ENCODE measurements at regions not wholly inside any gene's neighbourhood (a gene's known extent, or its start where the extent isn't known, plus 50 kb on each side); places are given as distances from the start of the nearest gene placed in this dataset.

GRCh38 chr6:142627474-142627873, 317.5 kb downstream of the HIVEP2 start (continued):
- TF ChIP-seq CEBPZ (IDR thresholded peaks at IDR 0.05; ENCODE audit: low read depth, low read length) (no peak), JUNB (IDR thresholded peaks at IDR 0.05) (no peak), NR2C2 (IDR thresholded peaks at IDR 0.05; ENCODE audit: borderline replicate concordance, control insufficient read depth, insufficient read length, low read depth) (no peak), CEBPB (IDR thresholded peaks at IDR 0.05; ENCODE audit: borderline replicate concordance in 1 of 2, low read depth in 2 of 2, low read length in 2 of 2) (no peak), USF2 (IDR thresholded peaks at IDR 0.05; ENCODE audit: borderline replicate concordance, low read depth, low read length) (no peak), RAD51 (IDR thresholded peaks at IDR 0.05) (no peak)

GRCh38 chr6:142631517-142632385, 313.2 kb downstream of the HIVEP2 start:
- no peak for ATAC-seq
- Histone ChIP-seq H3K4me1 (ENCODE audit: control insufficient read depth, insufficient read depth, low read length) (no peaks in the 10 kb centered on the region), H3K4me3 (no peak overlapping the region), H3K36me3 (ENCODE audit: control insufficient read depth in 2 of 2, insufficient read depth in 2 of 2, low read length in 1 of 2) (no peaks in the 10 kb centered on the region), H3K79me2 (ENCODE audit: control insufficient read depth, insufficient read depth, low read length) (no peaks in the 10 kb centered on the region), H3K4me2 (ENCODE audit: control insufficient read depth, insufficient read depth) (no peak overlapping the region), H3K27ac (ENCODE audit: control insufficient read depth, insufficient read depth) (no peak overlapping the region), H4K20me1 (ENCODE audit: control insufficient read depth, insufficient read depth) (no peaks in the 10 kb centered on the region), H3K9ac (ENCODE audit: control insufficient read depth, insufficient read depth, low read length) (no peak overlapping the region), H3K9me3 (replicated peaks; ENCODE audit: control insufficient read depth, insufficient read depth, low read length) (no peaks in the 10 kb centered on the region), H3K27me3 (replicated peaks in 1 of 2; ENCODE audit: control insufficient read depth in 2 of 2, insufficient read depth in 2 of 2, low read length in 1 of 2) (peaks cover 0 to 2% of the 10 kb centered on the region in 2 experiments; a peak in 1 of 4 replicates), H2AFZ (ENCODE audit: control insufficient read depth, low read depth, low read length) (no peak overlapping the region)
- intact Hi-C loops (cut with micrococcal nuclease; ENCODE audit: unreplicated experiment) (no loop called here), in situ Hi-C loops (cut with MboI) (no loop called here)
- FAIRE-seq = no peak
- ChIA-PET RAD21 (ENCODE audit: unreplicated experiment) (no interaction called here), CTCF (interaction anchor here (1.1 kb wide), 1 partner anchor 62 kb away, joined by 3 read pairs; no protein-coding TSS in a partner anchor), SMC1A (ENCODE audit: uncharacterized antibody, unreplicated experiment) (interaction anchor here (0.7 to 1.1 kb wide), 2 partner anchors 15 to 24 kb away, joined by 3 read pairs; no protein-coding TSS in a partner anchor), POLR2A (no interaction called here)
- DNase-seq (ENCODE audit: low read depth, low spot score) = no peak
- WGBS (ENCODE audit: insufficient coverage, insufficient replicate concordance, low lambda C conversion rate, missing lambda C conversion rate) = 26% methylated on average over 2 of the region's 2 CpGs
- BruUV-seq (replicated peaks) = no TSS peak
- no peak for TF ChIP-seq ZBED1 (IDR thresholded peaks at IDR 0.05; ENCODE audit: borderline replicate concordance)
- no peak for TF ChIP-seq RAD21 (IDR thresholded peaks at IDR 0.05; ENCODE audit: insufficient read depth, low read depth, low read length)
- TF ChIP-seq STAT3 (IDR thresholded peaks at IDR 0.05; ENCODE audit: low read depth, low read length) = no peak
- no peak for TF ChIP-seq NR2C1 (IDR thresholded peaks at IDR 0.05)
- TF ChIP-seq ATF3 (IDR thresholded peaks at IDR 0.05; ENCODE audit: borderline replicate concordance, extremely low read depth, low read depth, low read length) = no peak
- TF ChIP-seq MTA3 (IDR thresholded peaks at IDR 0.05; ENCODE audit: borderline replicate concordance, low read length) = no peak
- no peak for TF ChIP-seq PRDM15 (CRISPR knock-in tag; IDR thresholded peaks at IDR 0.05)
- no peak for TF ChIP-seq ESRRA (IDR thresholded peaks at IDR 0.05; ENCODE audit: low read length)

All from GM12878 (cell line).